K562 (cell line): ENCODE measurements at regions not wholly inside any gene's neighbourhood (a gene's known extent, or its start where the extent isn't known, plus 50 kb on each side); places are given as distances from the start of the nearest gene placed in this dataset.

Source experiments
- ATAC-seq: fragments of 200-7000 bp; cut with Tn5 transposase; 3 replicates; pipeline ENCODE4 v1.9.1; 2020; ENCODE audit warnings: moderate library complexity
- BruUV-seq: library from RNA; stranded (reverse); fragments of 400-500 nt; replicated peaks from 2 replicates; lab custom pipeline; 2021; lab: Mats Ljungman, UMichigan
- CTCF ChIA-PET: fragments of 300-600 bp; formaldehyde crosslinking; extraction: SDS; loops from one replicate; lab custom pipeline; 2021; ENCODE audit warnings: low intra/inter-chr PET ratio; lab: Yijun Ruan, JAX
- POLR2A ChIA-PET: fragments of 300-600, 350-650 bp; sonication (Branson Sonifier 250); formaldehyde crosslinking; extraction: SDS; loops from one replicate; lab custom pipeline; 2021; ENCODE audit warnings: antibody characterized with exemption, inconsistent platforms; lab: Yijun Ruan, JAX
- DNase-seq, 4 experiments: peaks; one replicate each; pipeline versions ENCODE4 v3.0.0 to v3.0.0-alpha.2; 2011 to 2018; ENCODE audit warnings: low spot score in 3 of 4, mixed read lengths in 3 of 4; ENCODE audit errors: extremely low read depth in 1 of 4
- FAIRE-seq: peaks from 2 replicates; lab custom pipeline; 2011; peaks lifted over from hg19 to GRCh38; lab: Jason Lieb, UNC
- H2AFZ ChIP-seq: 2 replicates; pipeline ENCODE4 v1.6.0; 2011; ENCODE audit warnings: low read depth, low read length, control low read depth, inconsistent platforms
- H3K27ac ChIP-seq: fragments of 200-600 bp; 3 replicates; pipeline ENCODE4 v1.8.0; 2011; ENCODE audit warnings: low read depth, mild to moderate bottlenecking, control low read depth, inconsistent platforms, low read length, moderate library complexity, mixed read lengths; ENCODE audit errors: extremely low read depth
- H3K27me3 ChIP-seq, 2 experiments: fragments of 300-600 bp in 1 of 2; 2 replicates in 1 of 2; 3 replicates in 1 of 2; pipeline versions ENCODE4 v1.6.0 to v1.8.0; 2011; ENCODE audit warnings: inconsistent platforms in 2 of 2, low read length in 2 of 2, mild to moderate bottlenecking in 1 of 2, mixed read lengths in 1 of 2, moderate library complexity in 1 of 2; ENCODE audit not compliant: control insufficient read depth in 2 of 2, insufficient read depth in 2 of 2
- H3K36me3 ChIP-seq: fragments of 300-600 bp; 3 replicates; pipeline ENCODE4 v1.8.0; 2011; ENCODE audit warnings: mild to moderate bottlenecking, low read length, inconsistent platforms; ENCODE audit not compliant: control insufficient read depth, insufficient read depth
- H3K4me1 ChIP-seq, 2 experiments: fragments of 200-600 bp in 1 of 2; replicated peaks in 1 of 2; 2 replicates in 1 of 2; 3 replicates in 1 of 2; pipeline versions ENCODE4 v1.5.1 to v1.8.0; 2011; ENCODE audit warnings: inconsistent platforms in 2 of 2, low read length in 2 of 2, mild to moderate bottlenecking in 1 of 2, mixed read lengths in 1 of 2, moderate library complexity in 1 of 2; ENCODE audit not compliant: control insufficient read depth in 2 of 2, insufficient read depth in 2 of 2
- H3K4me2 ChIP-seq: 2 replicates; pipeline ENCODE4 v1.6.1; 2011; ENCODE audit warnings: low read length, control low read depth, inconsistent platforms, mixed read lengths; ENCODE audit not compliant: insufficient read depth
- H3K4me3 ChIP-seq: fragments of 200-600 bp; sonication (generic), shearing (Covaris generic); 2 replicates; pipeline ENCODE4 v1.5.1; 2016; ENCODE audit warnings: control low read depth, inconsistent platforms
- H3K79me2 ChIP-seq: fragments of 200-600 bp; 3 replicates; pipeline ENCODE4 v1.8.0; 2011; ENCODE audit warnings: low read length, inconsistent platforms; ENCODE audit not compliant: control insufficient read depth, insufficient read depth
- H3K9ac ChIP-seq, 2 experiments: 2 replicates each; pipeline versions ENCODE4 v1.6.0 to v1.6.1; 2011; ENCODE audit warnings: low read depth in 2 of 2, low read length in 2 of 2, control low read depth in 1 of 2, inconsistent platforms in 1 of 2, mild to moderate bottlenecking in 1 of 2, mixed read lengths in 1 of 2; ENCODE audit not compliant: insufficient read depth in 1 of 2
- H3K9me1 ChIP-seq: one replicate; pipeline ENCODE4 v1.6.0; 2011; ENCODE audit warnings: inconsistent platforms, mild to moderate bottlenecking, low read length, moderate library complexity; ENCODE audit not compliant: control insufficient read depth, insufficient read depth
- H3K9me3 ChIP-seq: replicated peaks from 2 replicates; pipeline ENCODE4 v1.5.1; 2011; ENCODE audit warnings: low read depth, low read length, inconsistent platforms; ENCODE audit not compliant: control insufficient read depth, insufficient read depth
- H4K20me1 ChIP-seq: replicated peaks from 2 replicates; pipeline ENCODE4 v1.6.1; 2011; ENCODE audit warnings: low read length, inconsistent platforms, mixed read lengths; ENCODE audit not compliant: control insufficient read depth, insufficient read depth
- CHAMP1 ChIP-seq: fragments of 450-650 bp; IDR thresholded peaks from 2 replicates; pipeline ENCODE4 v1.6.1; 2016; ENCODE audit warnings: mild to moderate bottlenecking
- HDGF ChIP-seq: fragments of 450-650 bp; IDR thresholded peaks from 2 replicates; pipeline ENCODE4 v1.6.1; 2016
- MBD2 ChIP-seq: sonication (generic); IDR thresholded peaks from 2 replicates; pipeline ENCODE4 v1.6.1; 2016; ENCODE audit warnings: low read depth, borderline replicate concordance
- PCBP2 ChIP-seq: fragments of 200-400 bp; formaldehyde crosslinking; IDR thresholded peaks from 2 replicates; pipeline ENCODE4 v1.6.1; 2018; ENCODE audit warnings: low read length, low read depth, mild to moderate bottlenecking, moderate library complexity; ENCODE audit not compliant: poor library complexity, severe bottlenecking
- PTRF ChIP-seq: fragments of 450-650 bp; IDR thresholded peaks from 2 replicates; pipeline ENCODE4 v1.6.1; 2016; ENCODE audit warnings: mild to moderate bottlenecking, missing genetic modification characterization, missing compliant biosample characterization
- RCOR1 ChIP-seq, 2 experiments: IDR thresholded peaks; 2 replicates each; pipeline ENCODE4 v1.6.1; 2012; ENCODE audit warnings: low read depth in 2 of 2, low read length in 2 of 2, borderline replicate concordance in 1 of 2, improper control_type of control experiment in 1 of 2
- RREB1 ChIP-seq: fragments of 250-450 bp; sonication (Bioruptor Pico); IDR thresholded peaks from 2 replicates; pipeline ENCODE4 v1.4.0; 2020
- TSC22D4 ChIP-seq: fragments of 450-650 bp; IDR thresholded peaks from 2 replicates; pipeline ENCODE4 v1.6.1; 2016; ENCODE audit warnings: missing genetic modification characterization, missing biosample characterization, control low read depth
- ZFP91 ChIP-seq: sonication (generic); formaldehyde crosslinking; IDR thresholded peaks from 2 replicates; pipeline ENCODE4 v1.8.0; 2022; ENCODE audit warnings: mild to moderate bottlenecking, missing genetic modification reagents
- ZNF586 ChIP-seq: fragments of 450-650 bp; formaldehyde crosslinking; conservative IDR thresholded peaks from 2 replicates; pipeline ENCODE4 v1.4.0; 2020; ENCODE audit warnings: mild to moderate bottlenecking, moderate library complexity
- WGBS: fragments of 100-300 bp; shearing (Covaris generic); methylation state at CpG from one replicate; pipeline ENCODE4 v1.1.6; 2016; ENCODE audit warnings: low coverage, mixed read lengths; ENCODE audit not compliant: insufficient coverage; ENCODE audit errors: missing lambda C conversion rate; 5-methylcytosine and 5-hydroxymethylcytosine counted together
- in situ Hi-C: fragments of 300-500 bp; cut with MboI; formaldehyde crosslinking; loops from 4 replicates; pipeline ENCODE4 v1.15.0; 2018; ENCODE audit warnings: inconsistent platforms, mixed read lengths
- intact Hi-C: fragments of 100-400 bp; cut with micrococcal nuclease; formaldehyde crosslinking; loops from 2 replicates; pipeline ENCODE4 v1.14.2; 2022

- CTCF ChIA-PET: no interaction called here
- Histone ChIP-seq H3K36me3 (no peaks in the 10 kb centered on the region), H3K4me1 (no peaks in the 10 kb centered on the region), H4K20me1 (no peaks in the 10 kb centered on the region), H3K27ac (no peak overlapping the region), H3K4me3 (no peak overlapping the region), H3K9me1 (no peaks in the 10 kb centered on the region), H3K4me2 (no peak overlapping the region), H2AFZ (no peak overlapping the region), H3K27me3 (no peaks in the 10 kb centered on the region), H3K9ac (no peak overlapping the region), H3K79me2 (no peaks in the 10 kb centered on the region), H3K9me3 (no peaks in the 10 kb centered on the region)
- 4% methylated on average over 2 of the region's 2 CpGs for WGBS
- no peak for DNase-seq
- ATAC-seq: no peak
- in situ Hi-C loops: no loop called here
- BruUV-seq: no TSS peak
- intact Hi-C loops: no loop called here
- POLR2A ChIA-PET: no interaction called here
- TF ChIP-seq RCOR1 (IDR thresholded peaks at IDR 0.05; ENCODE audit: borderline replicate concordance in 1 of 2, low read depth in 2 of 2, low read length in 2 of 2) (no peak), TSC22D4 (tag) (no peak), ZNF586 (CRISPR knock-in tag) (no peak), PTRF (tag) (no peak), PCBP2 (no peak), ZFP91 (CRISPR knock-in tag) (no peak), HDGF (no peak), CHAMP1 (no peak), MBD2 (no peak), RREB1 (CRISPR knock-in tag) (no peak)
- FAIRE-seq: no peak
Measured at GRCh38 chr5:162407614-162408013, 340.0 kb downstream of the GABRG2 start.
